Fibroblast of the conjunctiva (primary cell): ENCODE measurements at regions not wholly inside any gene's neighbourhood (a gene's known extent, or its start where the extent isn't known, plus 50 kb on each side); places are given as distances from the start of the nearest gene placed in this dataset.

Experiments
- DNase-seq: peaks from one replicate; pipeline ENCODE4 v3.0.0-alpha.2; 2010; ENCODE audit warnings: low read depth

GRCh38 chr6:110033101-110033500 is 55.0 kb downstream of the GPR6 start:
- DNase-seq, result no peak

DNA sequence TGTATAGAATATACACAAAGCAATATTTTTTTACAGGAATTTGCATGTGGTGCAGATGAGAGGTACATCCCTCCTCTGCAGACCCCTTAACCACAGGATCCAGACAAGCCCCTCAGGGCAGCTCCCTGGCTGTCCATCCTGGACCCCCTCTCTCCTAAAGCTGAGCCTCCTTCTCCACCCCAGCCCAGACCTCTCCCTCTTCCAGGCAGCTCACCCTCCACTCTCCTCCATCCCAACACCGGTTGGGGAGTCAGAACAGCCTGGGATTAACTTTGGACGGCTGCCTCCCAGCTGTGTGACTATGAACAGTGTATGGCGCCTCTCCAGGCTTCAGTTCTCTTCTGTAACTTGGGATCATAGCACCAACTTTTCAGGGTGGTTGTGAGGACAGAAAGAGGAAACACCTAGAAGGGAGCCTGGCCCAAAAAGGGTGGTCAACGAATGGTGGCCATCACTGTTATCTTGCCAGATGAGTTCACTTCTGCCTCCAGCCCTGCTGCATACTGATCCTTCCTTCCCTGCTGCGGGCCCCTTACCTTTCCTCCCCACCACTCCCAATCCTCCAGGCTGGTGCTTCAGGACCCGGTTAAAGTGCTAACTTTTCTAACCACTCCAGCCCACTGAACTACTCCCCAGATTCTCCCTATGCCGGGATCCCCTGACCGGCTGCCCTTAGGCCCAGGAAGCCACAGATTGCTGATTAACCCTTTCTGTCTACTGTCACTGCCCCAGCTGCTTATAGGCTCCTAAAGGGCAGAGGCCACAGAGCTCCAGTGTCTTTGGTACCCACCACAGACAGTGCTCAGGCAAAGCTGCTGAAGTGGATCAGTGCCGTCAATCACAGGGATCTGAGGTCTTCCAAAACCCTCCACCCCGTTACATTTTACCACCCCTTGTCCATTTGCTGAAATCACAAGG is 55.9 kb downstream of the GPR6 start:
- DNase-seq, result no peak

DNA sequence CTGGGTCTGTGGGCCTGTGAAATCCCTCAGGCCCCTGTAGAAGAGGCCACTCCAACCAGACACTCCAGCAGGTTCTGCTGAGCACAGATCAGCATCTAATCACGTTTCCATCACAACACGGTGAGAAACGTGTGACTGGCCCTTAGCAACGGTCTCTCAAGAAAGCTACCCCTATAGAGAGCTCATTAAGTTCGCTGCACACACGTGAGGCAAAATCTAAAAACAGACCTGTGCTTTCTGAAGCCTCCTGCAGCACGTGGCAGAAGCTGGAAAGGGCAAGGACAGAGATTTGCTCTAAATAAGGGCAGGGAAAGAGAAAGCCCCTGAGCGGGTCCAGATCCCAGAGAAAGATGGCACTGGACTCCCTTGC is 56.5 kb downstream of the GPR6 start:
- no peak for DNase-seq

GRCh38 chr6:110035321-110035720 is 57.2 kb downstream of the GPR6 start:
- no peak for DNase-seq

DNA sequence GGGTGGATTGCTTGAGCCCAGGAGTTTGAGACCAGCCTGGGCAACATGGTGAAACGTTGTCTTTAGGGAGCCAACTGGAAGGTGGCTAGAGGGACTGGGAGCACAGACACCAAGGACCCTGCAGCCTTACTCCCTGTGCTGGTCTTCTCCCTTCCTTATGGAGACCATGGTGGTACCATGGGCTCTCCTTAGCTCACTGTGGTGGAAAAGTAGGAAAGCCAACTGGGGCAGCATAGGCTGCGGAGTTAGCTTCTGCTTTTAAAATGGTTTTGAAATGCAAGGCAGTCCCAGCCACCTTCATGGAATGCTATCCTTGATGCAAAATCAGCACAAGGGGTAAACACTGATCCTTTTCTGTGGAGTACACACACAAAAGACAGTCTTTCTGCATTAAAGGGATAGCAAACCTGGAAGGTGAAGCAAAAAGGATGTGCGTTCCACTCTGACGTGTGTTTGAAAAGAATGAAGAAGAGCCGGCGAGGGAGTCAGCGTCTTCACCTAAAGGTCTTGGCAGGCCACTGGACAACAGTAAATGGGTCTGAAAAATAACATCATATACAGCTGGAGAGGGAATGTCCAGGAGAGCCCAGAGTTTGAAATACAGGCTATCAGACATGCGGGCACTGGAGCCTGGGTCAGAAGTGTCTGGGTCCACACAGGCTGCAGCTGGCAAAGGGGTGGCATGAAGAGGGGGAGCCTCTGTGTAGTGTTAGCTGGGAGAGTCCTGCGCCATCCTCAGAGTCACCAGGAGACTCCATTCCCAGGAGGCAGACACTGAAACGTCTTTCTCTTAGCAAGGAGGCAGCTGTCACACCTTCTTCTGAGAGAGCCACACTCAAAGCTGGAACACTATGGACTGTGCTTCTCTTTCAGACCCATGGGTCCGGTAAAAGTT is 58.5 kb downstream of the GPR6 start:
- no peak for DNase-seq

DNA sequence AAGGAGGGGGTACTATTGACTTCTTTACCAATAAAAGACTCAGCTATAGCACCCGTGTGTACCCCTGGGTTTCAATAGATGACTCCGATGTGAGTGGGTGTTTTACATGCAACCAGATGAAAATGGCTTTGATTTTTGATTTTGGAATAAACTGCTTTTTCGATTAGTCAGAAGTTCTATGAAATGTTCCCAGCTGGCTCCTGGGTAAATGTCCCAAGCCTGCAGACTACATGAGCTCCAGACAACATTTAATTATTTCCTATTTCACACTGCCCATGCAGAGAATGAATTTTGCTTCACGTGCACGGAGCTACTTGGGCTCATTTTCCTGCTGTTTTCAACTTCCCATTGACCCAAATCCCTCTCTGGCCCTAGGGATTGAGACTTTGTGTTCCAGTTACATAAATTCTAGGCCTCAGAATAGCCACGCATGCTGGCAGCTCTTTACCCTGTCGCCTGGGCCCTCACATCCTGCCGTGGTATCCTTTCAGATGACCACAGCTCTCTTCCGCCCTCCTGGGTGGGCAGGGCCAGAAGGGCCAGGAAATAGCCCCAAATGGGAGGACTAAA is 59.7 kb downstream of the GPR6 start:
- DNase-seq, result no peak

- peak; percentile 86 for DNase-seq
Measured at GRCh38 chr6:110039364-110039980, 61.4 kb downstream of the GPR6 start.

DNA sequence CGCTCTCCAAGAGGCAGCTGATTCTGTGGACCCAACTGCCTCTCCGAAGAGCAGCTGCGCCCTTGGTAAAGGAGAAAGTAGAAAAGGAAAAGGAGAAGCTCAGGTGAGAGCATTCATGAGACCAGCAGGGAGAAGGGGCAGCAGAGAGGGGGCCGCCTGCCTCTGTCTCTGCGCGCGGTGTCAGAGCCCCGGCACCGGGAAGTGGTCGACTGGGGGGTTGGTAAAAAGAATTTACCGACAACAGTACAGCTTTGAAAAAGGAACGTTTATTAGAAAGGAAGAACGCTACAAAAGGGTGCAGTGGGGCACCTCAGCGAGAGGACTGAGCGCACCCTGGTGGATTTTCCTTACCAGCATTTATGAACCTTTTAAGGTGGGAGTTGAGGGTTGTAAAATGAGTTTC is 61.9 kb downstream of the GPR6 start:
- no peak for DNase-seq

- DNase-seq, result no peak
Measured at GRCh38 chr6:110040716-110041115, 62.6 kb downstream of the GPR6 start.

- DNase-seq, result no peak
Measured at GRCh38 chr6:110041126-110041525, 63.0 kb downstream of the GPR6 start.

DNA sequence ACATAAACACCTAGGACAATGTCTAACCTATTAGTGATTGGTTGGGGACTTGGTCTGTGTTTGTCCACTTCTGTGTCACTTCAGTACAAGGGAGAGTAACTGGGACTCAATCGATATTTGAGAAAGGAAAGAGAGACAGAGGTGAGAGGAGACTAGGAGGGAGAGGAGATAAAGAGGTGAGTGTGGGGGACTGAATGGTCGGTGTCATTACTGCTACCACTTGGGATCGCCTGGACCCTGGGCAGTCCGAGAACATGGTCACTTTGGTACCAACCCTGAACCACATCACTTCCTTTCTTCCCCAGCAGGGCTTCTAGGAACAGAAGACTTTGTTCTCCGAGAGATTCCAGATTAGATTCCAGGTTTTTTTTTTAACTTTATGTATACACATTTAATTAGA is 63.7 kb downstream of the GPR6 start:
- DNase-seq, result no peak

DNA sequence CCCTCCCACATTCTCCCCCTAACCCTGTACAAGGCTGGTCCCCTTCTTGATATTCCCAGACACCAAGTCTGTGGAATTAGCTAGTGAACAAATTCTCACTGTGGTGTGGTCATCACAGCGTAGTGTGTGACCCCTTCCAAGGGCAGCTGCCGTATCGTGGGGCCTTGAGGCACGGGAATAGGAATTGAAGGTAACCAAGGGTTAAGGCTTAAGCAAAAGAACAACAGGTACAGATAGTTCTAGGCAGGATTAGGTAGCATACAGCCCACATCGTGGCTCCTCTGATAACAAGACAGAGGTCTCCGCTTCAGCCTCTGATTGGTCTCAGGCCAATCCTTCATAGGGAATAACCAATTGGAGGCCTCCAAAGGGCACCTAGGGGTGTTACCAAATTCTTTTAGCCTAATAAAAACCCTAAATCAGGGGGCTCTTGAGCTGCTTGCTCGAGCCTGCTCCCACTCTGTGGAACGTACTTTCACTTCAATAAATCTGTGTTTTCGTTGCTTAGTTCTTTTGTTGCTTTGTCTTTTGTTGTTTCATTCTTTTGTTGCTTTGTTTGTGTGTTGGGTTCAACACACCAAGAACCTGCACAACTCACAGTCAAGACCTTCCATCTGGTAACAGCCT is 64.7 kb downstream of the GPR6 start:
- no peak for DNase-seq

- no peak for DNase-seq
Measured at GRCh38 chr6:110043366-110043994, 65.4 kb downstream of the GPR6 start.

DNA sequence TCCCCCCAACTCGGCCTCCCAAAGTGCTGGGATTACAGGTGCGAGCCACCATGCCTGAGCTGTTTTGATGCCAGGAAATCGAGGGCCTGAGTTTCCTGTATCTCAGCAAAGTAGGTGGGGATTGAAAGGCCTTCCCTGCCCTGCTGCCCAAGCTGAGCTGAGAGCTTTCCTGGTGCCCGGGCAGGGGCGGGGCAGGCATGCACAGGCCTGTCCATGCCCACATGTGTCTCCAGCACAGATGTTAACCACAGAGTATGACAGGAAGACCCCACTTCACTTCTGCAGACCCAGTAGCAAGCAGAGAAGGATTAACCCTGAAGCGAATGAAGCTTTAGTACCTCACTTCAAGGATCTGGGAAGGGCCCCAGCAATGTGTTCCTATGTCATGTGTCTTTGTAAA is 66.0 kb downstream of the GPR6 start:
- no peak for DNase-seq

DNA sequence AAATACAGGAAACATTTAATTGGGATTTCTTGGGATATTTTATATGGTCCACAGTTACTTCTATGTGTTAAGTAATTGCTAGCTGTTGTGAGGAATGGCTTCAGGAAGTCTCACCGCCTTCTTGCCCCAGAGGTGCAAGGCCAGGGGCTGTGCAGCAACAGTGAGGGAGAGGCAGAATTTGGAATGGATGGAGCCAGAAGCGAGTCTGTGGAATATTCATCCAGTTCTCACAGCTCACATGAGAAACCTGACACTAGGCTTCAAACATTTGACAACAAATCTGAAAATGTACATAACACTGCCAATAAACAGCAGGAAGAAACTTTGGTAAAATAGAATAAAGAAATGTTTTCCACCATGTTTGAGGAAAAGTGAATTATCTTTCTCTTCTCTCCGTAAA is 66.5 kb downstream of the GPR6 start:
- DNase-seq, result no peak

- no peak for DNase-seq
Measured at GRCh38 chr6:110048221-110048875, 70.2 kb downstream of the GPR6 start.

DNA sequence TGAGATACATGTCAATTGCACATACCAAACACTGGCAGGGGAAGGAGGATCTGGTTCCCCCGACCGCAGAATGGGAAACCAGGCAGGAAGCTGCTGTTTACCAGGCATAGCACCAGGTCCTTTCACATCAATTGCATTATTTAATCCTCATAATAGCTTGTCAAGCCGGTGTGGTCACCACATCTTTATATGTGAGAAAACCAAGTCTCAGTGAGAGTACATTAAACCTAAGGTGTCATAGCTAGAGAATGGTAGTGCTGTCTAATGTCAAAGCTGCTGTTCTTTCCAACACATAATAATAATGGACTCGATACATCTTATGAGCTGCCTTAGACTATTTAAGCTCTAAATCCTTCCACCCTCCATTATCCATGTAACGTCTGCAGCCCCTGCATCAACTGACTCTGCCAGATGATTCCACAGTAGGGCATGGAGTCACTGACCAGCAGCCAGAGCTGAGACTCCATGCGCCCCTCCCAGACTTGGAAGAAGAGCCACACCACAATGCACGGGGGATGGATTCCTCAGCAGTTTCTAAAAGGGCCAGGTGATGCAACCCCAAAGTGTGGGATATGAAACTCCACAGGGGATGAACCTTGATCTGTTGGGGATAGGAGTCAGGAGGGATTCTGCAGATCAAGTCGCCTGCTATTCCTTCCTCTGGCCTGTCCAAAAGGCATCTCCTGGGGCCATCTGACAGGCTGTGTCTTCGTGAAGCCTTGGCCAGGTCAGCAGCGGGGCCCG is 71.8 kb downstream of the GPR6 start:
- no peak for DNase-seq
